Coronary artery (tissue), 2 donors: ENCODE measurements at regions not wholly inside any gene's neighbourhood (a gene's known extent, or its start where the extent isn't known, plus 50 kb on each side); places are given as distances from the start of the nearest gene placed in this dataset.
"Not testable (repeated sequence)": the region's sequence is repeated elsewhere in the genome, so short reads cannot be mapped to it uniquely, and the experiment has no call there.

ENCODE experiments used
- DNase-seq: peaks from one replicate; pipeline ENCODE4 v3.0.0-alpha.2; 2017; ENCODE audit warnings: low spot score
- H3K27ac ChIP-seq, 2 donors: fragments of 200-600 bp; sonication (generic); one replicate each; pipeline ENCODE4 v1.5.1; 2016 to 2019
- H3K4me3 ChIP-seq: fragments of 200-600 bp; sonication (generic); 2 replicates; pipeline ENCODE4 v1.5.1; 2016; ENCODE audit warnings: mild to moderate bottlenecking, moderate library complexity
- CTCF ChIP-seq: fragments of 200-600 bp; sonication (generic); IDR thresholded peaks from one replicate; pipeline ENCODE4 v1.5.1; 2019; ENCODE audit warnings: antibody characterized with exemption

DNA sequence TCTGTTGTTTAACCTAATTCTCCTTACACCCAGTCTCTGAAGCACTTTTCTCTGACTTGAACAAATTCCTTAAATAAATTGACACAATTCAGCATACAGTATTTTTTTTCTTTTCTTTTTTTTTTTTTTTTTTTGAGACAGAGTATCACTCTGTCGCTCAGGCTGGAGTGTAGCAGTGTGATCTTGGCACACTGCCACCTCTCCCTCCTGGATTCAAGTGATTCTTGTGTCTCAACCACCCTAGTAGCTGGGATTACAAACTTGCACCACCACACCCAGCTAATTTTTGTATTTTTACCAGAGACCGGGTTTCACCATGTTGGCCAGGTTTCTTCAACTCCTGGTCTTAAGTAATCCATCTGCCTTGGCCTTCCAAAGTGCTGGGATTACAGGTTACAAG is 1498.1 kb upstream of the PCDH10 start:
- Histone ChIP-seq H3K27ac (no peak overlapping the region), H3K4me3 (no peak overlapping the region)
- TF ChIP-seq CTCF: no peak
- no peak for DNase-seq

DNA sequence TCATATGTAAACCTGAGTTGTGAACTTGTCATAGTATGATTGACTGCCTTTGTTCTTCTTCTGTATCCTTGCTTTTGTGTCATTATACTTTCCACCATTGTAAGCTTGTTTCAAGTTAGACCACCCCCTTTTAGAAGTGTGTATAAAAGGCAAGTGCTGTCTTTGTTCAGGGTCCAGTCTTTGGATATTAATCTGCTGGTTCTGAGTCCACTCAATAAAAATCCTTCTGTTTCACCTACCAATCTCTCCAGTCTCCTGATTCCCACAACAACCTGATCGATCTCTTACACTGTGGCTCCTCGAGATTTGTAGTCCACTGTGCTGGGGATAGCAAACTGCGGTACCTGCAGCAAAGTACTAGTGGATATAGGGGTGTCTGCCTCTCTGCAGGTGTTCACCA is 1465.8 kb upstream of the PCDH10 start:
- not testable (repeated sequence) for DNase-seq, H3K4me3 ChIP-seq

GRCh38 chr4:131721883-131722282 is 1427.2 kb upstream of the PCDH10 start:
- TF ChIP-seq CTCF: no peak
- no peak overlapping the region for H3K4me3 ChIP-seq
- no peak for DNase-seq
- no peak overlapping the region for H3K27ac ChIP-seq

More for the DNA sequence above, 1465.8 kb upstream of the PCDH10 start:
- H3K27ac ChIP-seq: not testable (repeated sequence)

GRCh38 chr4:131723069-131723468 is 1426.0 kb upstream of the PCDH10 start:
- not testable (repeated sequence) for H3K27ac ChIP-seq, H3K4me3 ChIP-seq, DNase-seq

DNA sequence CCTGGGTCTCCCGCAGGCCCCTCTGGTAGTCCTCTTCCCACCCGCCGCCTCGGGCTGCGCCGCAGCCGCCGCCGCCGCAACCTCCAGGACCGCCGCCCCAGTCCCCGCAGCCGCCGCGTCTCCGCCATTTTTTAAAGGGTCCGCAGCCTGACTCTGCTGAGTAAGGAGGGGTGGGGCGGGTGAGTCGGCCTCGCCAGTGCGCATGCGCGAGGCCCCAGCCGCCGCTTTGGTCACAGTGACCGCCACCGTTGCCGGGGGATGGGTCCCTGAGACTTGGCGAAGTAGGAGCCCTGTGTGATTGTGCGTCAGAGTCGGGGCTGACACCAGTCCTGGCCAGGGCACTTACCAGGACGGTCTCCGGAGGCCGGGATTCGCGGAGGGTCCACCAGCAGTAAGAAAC is 1424.2 kb upstream of the PCDH10 start:
- H3K4me3 ChIP-seq, H3K27ac ChIP-seq, DNase-seq: not testable (repeated sequence)

DNA sequence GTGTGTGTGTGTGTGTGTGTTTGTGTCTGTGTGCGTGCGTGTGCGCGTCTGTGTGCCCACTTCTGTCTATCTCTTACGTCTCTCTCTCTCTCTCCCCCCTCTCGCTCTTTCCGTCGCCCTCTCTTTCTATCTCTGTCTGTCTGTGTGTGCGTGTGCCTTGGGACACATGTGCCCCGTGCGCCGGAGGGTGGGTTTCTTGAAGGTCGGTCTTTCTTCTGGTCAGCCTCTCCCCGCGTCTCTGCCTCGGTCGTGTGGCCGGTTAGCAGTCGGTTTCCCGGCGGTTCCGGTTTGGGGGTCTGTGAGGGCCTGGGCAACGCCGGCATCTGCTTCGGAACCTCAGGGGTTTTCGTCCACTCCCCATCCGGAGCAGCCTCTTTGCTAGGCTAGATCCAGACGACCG is 1423.6 kb upstream of the PCDH10 start:
- not testable (repeated sequence) for DNase-seq, H3K27ac ChIP-seq, H3K4me3 ChIP-seq

DNA sequence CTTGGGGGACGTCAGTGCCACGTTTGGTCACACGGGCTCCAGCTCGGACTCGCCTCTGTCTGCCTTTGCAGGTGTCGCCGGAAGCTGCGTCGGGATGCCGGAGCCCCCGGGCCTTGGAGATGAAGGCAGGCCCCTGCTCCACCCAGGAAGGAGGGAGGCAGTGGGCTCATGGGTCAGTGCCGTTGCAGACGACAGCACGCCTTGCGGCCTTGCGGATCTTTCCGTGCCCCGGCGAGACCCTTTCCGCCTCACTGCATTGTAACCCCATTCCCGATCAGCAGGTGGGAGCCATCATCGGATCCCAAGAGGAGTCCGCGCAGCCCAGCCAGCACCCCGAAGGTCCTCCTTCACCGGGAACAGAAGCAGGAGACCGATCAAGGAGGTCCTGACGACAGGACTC is 1422.2 kb upstream of the PCDH10 start:
- DNase-seq, H3K27ac ChIP-seq, H3K4me3 ChIP-seq: not testable (repeated sequence)

DNA sequence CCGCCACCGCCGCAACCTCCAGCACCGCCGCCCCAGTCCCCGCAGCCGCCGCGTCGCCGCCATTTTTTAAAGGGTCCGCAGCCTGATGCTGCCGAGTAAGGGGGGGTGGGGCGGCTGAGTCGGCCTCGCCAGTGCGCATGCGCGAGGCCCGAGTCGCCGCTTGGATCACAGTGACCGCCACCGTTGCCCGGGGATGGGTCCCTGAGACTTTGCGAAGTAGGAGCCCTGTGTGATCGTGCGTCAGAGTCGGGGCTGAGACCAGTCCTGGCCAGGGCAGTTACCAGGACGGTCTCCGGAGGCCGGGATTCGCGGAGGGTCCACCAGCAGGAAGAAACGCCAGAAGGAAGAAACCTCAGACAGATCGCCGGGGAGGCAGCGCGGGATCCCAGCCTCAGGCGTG is 1421.7 kb upstream of the PCDH10 start:
- DNase-seq, H3K4me3 ChIP-seq: not testable (repeated sequence)

DNA sequence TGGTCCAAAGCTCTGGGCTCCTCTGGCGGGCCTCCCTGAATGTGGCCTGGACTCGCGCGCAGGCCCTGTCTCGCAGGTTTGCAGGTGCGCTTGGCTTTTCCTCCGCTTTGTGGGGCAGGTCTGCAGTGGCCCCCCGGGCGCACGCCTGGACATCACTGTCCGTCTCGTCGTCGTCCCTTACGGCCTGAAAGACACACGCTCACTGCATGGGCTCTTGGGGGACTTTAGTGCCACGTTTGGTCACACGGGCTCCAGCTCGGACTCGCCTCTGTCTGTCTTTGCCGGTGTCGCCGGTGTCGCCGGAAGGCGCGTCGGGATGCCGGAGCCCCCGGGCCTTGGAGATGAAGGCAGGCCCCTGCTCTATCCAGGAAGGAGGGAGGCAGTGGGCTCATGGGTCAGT is 1419.9 kb upstream of the PCDH10 start:
- not testable (repeated sequence) for H3K4me3 ChIP-seq, DNase-seq, H3K27ac ChIP-seq

More for the DNA sequence above, 1421.7 kb upstream of the PCDH10 start:
- not testable (repeated sequence) for H3K27ac ChIP-seq

DNA sequence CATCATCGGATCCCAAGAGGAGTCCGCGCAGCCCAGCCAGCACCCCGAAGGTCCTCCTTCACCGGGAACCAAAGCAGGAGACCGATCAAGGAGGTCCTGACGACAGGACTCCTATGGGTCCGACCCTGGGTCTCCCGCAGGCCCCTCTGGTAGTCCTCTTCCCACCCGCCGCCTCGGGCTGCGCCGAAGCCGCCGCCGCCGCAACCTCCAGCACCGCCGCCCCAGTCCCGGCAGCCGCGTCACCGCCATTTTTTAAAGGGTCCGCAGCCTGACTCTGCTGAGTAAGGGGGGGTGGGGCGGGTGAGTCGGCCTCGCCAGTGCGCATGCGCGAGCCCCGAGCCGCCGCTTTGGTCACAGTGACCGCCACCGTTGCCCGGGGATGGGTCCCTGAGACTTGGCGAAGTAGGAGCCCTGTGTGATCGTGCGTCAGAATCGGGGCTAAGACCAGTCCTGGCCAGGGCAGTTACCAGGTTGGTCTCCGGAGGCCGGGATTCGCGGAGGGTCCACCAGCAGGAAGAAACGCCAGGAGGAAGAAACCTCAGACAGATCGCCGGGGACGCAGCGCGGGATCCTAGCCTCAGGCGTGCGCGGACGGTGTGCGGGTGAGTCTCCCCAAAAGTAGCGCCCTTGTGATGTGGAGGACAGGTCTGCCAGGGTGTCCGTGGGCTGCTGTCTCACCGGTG is 1419.2 kb upstream of the PCDH10 start:
- H3K27ac ChIP-seq, H3K4me3 ChIP-seq, DNase-seq: not testable (repeated sequence)

- not testable (repeated sequence) for H3K27ac ChIP-seq, H3K4me3 ChIP-seq, DNase-seq
These were observed 1418.5 kb upstream of the PCDH10 start for GRCh38 chr4:131730574-131730973.

DNA sequence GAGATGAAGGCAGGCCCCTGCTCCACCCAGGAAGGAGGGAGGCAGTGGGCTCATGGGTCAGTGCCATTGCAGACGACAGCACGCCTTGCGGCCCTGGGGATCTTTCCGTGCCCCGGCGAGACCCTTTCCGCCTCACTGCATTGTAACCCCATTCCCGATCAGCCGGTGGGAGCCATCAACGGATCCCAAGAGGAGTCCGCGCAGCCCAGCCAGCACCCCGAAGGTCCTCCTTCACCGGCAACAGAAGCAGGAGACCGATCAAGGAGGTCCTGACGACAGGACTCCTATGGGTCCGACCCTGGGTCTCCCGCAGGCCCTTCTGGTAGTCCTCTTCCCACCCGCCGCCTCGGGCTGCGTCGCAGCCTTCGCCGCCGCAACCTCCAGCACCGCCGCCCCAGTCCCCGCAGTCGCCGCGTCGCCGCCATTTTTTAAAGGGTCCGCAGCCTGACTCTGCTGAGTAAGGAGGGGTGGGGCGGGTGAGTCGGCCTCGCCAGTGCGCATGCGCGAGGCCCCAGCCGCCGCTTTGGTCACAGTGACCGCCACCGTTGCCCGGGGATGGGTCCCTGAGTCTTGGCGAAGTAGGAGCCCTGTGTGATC is 1417.0 kb upstream of the PCDH10 start:
- DNase-seq, H3K27ac ChIP-seq, H3K4me3 ChIP-seq: not testable (repeated sequence)

- not testable (repeated sequence) for H3K4me3 ChIP-seq, H3K27ac ChIP-seq, DNase-seq
These were observed 1414.8 kb upstream of the PCDH10 start for GRCh38 chr4:131734321-131734720.

- H3K27ac ChIP-seq, DNase-seq: not testable (repeated sequence)
These were observed 1414.2 kb upstream of the PCDH10 start for GRCh38 chr4:131734851-131735385.

GRCh38 chr4:131738991-131739390 is 1410.1 kb upstream of the PCDH10 start:
- H3K4me3 ChIP-seq, DNase-seq, H3K27ac ChIP-seq: not testable (repeated sequence)

More at GRCh38 chr4:131734851-131735385, 1414.2 kb upstream of the PCDH10 start:
- not testable (repeated sequence) for H3K4me3 ChIP-seq

DNA sequence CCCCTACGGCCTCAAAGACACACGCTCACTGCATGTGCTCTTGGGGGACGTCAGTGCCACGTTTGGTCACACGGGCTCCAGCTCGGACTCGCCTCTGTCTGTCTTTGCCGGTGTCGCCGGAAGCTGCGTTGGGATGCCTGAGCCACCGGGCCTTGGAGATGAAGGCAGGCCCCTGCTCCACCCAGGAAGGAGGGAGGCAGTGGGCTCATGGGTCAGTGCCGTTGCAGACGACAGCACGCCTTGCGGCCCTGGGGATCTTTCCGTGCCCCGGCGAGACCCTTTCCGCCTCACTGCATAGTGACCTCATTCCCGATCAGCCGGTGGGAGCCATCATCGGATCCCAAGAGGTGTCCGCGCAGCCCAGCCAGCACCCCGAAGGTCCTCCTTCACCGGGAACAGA is 1407.3 kb upstream of the PCDH10 start:
- not testable (repeated sequence) for H3K4me3 ChIP-seq, DNase-seq, H3K27ac ChIP-seq

DNA sequence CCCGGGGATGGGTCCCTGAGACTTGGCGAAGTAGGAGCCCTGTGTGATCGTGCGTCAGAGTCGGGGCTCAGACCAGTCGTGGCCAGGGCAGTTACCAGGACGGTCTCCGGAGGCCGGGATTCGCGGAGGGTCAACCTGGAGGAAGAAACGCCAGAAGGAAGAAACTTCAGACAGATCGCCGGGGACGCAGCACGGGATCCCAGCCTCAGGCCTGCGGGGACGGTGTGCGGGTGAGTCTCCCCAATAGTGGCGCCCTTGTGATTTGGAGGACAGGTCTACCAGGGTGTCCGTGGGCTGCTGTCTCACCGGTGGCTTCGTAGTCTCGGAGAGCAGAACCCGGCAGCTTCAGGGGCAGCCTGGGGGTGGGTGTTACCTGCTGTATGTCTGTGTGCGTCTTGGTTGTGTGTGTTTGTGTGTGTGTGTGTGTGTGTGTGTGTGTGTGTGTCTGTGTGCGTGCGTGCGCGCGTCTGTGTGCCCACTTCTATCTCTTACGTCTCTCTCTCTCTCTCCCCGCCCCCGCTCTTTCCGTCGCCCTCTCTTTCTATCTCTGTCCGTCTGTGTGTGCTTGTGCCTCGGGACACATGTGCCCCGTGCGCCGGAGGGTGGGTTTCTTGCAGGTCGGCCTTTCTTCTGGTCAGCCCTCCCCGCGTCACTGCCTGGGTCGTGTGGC is 1406.4 kb upstream of the PCDH10 start:
- H3K27ac ChIP-seq, DNase-seq, H3K4me3 ChIP-seq: not testable (repeated sequence)
